GM18868 (cell line): ENCODE measurements at regions not wholly inside any gene's neighbourhood (a gene's known extent, or its start where the extent isn't known, plus 50 kb on each side); places are given as distances from the start of the nearest gene placed in this dataset.

Experiments
- ATAC-seq: cut with Tn5 transposase; IDR thresholded peaks from one replicate; pipeline ENCODE4 v1.9.1; 2021; ENCODE audit warnings: mild to moderate bottlenecking, moderate library complexity; ENCODE audit not compliant: unreplicated experiment

DNA sequence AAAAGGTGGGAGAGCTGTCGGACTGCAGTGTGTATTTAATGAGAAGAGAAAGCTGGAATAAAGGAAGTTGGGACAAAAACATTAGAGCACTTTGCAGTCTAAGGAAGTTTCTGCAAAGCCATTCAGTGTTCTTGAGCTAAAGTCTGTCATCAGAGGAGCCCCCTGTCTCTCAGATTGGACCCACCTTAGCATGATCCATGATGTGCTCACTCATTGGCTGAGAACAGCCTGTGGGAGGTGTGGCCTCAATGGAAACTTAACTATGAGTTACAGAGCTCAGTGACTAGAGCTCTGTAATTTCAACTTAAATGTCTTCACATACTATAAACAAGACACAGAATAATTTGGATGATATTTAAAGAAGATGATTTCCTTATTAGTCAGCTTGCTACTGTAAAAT, 437.0 kb downstream of the BTBD3 start:
- no peak for ATAC-seq

DNA sequence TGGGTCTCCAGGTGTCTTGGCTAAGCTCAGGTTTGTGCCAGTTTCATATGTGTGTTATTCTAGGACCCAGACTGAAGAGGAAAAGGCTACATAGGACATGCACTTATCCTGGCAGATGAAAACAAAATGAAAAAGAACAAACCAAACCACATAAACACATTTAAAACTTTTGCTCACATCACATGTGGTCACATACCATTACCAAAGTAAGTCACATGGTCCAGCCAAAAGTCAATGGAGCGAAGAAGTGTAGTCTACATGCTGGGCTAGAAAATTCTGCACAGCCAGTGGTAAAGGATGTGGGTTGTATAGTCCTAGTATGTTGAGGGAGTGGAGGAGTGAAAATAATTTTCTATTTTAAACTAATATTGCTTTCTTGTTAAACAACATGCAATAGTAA, 437.5 kb downstream of the BTBD3 start:
- ATAC-seq: no peak

GRCh38 chr20:12358006-12358654, 440.4 kb downstream of the BTBD3 start:
- ATAC-seq: no peak

GRCh38 chr20:12358655-12359009, 440.9 kb downstream of the BTBD3 start:
- ATAC-seq: no peak

DNA sequence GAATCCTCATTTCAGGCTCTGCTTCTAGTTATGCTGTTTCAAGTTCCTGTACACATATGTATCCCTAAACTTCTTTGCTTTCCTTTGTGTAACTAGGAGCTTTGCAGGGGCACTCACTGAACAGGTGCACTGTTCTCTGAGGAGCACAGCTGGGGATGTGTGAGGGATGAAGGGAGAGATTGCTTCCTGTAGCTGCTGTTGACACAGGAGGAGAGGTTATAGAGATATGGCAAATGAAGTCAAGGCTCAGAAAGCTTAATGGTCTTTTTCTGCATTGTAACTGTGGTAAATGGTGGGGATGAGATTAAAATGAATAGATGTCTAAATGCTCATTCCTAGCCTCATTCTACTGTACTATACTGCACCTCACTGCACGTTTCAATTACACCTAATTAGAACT, 454.3 kb downstream of the BTBD3 start:
- ATAC-seq: no peak

DNA sequence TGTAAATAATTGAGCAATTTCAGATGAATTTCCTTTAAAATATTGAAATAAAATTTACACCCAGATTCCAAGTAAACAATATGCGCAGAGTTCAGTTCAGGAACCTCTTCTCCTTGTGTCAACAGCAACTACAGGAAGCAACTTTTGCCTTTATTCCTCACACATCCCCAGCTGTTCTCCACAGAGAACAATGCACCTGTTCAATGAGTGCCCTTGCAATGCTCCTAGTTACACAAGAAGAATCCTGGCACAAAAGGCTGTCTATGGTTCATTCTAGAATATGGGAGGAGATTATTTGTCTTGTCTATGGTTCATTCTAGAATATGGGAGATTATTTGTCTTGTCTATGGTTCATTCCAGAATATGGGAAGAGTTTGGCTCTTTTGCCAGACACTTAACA, 454.9 kb downstream of the BTBD3 start:
- ATAC-seq: no peak

GRCh38 chr20:12375967-12376366, 458.3 kb downstream of the BTBD3 start:
- no peak for ATAC-seq

DNA sequence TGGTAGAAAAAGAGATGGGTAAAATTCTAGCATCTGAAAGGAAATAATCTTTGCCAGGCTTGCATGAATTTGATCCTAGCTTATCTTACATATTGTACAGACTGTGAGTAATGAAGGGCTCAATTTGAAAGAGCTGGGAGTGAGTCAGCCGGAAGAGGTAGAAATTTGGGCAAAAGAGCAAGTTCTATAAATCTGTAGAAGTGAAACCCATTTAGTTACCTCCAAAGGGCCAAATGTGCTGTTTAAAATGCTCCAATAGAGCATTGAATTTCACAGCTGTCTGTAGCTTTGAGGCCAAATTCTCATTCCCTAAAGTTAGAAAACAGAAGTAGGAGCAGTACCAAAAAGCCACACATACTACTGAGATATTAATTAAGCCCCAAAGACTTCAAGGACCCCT, 466.1 kb downstream of the BTBD3 start:
- ATAC-seq: no peak

GRCh38 chr20:12386821-12387220, 469.1 kb downstream of the BTBD3 start:
- no peak for ATAC-seq

DNA sequence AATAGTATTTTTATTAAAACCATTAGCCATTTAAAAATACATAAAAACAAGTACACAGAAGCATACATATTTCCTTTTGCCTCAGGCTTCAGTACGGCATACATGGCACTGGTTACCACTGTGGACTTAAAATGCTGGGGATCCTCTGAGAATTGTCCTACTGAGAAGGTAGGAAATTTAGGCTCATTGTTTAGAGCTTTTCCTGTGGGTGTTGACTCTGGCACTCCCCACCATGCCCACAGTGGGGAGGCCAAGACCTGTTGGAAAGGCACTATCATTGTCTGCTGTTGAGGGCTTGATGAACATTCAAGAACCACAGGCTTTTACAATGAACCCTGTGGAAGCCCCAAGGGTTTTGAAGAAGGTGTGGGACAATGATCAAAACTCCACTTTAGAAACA, 473.4 kb downstream of the BTBD3 start:
- no peak for ATAC-seq

DNA sequence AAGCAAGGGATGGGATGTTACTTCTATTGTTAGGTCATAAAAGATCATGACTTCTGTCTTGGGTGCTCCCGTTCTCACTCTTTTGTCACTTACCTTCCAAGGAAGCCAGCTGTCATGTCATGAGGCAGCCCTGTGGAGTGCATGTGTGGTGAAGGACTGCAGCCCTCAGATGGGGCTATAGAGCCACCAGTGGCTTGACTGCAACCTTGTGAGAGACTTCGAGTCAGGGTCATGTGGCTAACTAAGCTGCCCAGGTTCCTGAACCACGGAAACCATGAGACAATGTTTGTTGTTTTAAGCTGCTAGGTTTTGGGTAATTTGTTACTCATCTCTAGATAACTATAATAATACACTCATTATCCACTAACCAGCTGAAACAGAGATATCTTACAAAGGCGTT, 477.1 kb downstream of the BTBD3 start:
- ATAC-seq: no peak

DNA sequence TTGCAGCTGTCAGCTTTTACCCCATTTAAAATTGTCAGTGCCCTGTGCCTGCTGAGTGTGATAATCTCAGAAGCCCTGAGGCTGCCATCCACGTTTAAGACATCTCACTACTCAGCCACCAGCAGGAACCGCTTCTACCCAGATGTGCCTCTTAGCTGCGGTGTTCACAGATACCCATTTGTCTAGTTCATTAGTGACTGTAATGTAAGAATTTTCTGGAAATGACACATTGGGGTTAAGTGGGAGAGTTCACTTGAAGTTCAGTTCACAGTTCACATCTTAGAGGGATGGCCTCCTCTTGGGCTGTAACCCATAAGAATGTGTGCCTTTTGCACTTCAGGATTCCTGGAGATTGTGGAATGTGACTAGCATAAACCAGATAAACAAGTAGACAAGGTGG, 477.7 kb downstream of the BTBD3 start:
- ATAC-seq: no peak

DNA sequence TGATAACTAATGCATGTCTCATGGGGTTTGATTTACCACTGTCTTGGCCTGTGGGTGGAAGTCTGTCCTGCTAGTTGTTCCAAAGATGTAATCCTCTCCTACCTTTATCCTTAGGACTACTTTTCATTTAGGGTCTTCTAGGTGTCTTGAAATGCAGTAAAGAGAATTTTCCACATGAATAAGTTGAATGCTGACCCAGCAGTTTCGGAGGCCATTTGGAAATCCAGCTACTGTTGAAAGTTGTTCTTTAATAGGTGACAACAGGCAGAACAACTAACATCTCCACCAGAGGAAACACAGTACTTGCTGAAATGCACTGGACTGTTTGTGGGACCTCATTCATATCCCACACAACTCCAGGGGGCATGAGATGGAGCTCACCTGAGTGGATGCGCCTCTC, 478.1 kb downstream of the BTBD3 start:
- ATAC-seq: no peak

GRCh38 chr20:12399110-12399836, 481.6 kb downstream of the BTBD3 start:
- no peak for ATAC-seq

DNA sequence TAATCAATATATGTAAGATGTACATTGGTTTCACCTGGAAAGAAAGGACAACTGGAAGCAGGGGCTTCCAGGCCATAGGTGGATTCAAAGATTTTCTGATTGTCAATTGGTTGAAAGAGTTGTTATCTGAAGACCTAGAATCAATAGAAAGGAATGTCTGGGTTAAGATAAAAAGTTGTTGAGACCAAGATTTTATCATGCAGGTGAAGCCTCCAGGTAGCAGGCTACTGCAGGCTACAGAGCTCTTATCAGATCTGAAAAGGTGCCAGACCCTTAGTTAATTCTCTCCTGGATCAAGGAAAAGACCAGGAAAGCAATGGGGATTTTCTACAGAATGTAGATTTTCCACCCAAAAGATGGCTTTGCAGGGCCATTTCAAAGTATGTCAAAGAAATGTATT, 487.2 kb downstream of the BTBD3 start:
- no peak for ATAC-seq

DNA sequence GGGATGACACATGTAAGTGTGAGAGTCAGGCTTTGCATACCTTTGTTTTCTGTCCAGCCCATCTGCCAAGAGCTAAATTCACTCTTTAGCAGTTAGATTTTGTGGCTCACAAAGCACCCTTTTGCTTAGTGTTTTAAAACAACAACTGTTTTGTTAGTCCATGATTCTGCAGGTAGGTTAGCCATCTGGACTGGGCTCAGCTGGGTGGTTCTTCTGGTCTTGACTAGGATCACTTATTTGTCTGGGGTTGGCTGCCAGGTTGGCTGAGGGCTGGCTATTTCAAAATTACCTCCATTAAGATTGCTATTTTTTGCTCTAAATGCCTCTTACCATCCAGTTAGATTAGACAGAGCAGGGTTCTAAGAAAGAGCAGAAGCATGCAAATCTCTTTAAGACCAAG, 489.3 kb downstream of the BTBD3 start:
- ATAC-seq: no peak

DNA sequence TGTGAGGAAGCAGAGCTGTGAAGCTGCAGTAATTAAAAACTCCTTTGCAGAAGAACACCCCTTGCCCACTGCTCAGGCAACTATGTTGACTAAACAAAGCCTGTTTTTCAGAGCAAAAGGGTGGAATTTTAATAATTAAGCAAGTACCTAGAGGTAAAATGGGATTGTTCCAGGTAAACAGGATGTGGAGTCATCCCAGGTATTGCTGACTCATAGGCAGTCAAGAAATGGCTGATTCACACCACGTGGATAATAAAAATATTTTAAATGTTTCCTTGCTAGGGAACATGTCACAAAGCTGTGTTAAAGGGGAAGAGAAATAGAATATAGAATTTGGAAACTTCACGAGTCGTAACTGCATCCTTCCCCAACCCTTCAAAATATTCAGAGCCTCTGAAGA, 491.8 kb downstream of the BTBD3 start:
- ATAC-seq: no peak

DNA sequence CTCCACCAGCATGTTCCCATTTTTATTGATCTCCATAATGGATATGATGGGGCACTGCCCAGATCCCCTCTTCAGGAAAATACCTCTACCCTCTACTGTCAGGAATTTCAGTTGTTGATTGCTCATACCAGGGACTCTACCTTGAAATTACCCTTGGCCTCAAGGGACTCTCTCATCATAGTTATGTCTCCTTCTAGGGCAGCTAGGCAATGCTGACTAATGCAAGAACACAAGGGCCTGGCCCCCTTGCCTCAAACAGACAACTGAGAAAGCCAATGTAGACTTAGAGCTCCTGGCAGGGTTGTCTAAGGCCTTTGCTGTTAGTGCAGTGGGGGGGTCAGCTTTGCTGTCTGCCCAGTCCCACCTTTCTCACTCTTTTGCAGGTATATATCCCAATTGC, 493.1 kb downstream of the BTBD3 start:
- ATAC-seq: no peak

DNA sequence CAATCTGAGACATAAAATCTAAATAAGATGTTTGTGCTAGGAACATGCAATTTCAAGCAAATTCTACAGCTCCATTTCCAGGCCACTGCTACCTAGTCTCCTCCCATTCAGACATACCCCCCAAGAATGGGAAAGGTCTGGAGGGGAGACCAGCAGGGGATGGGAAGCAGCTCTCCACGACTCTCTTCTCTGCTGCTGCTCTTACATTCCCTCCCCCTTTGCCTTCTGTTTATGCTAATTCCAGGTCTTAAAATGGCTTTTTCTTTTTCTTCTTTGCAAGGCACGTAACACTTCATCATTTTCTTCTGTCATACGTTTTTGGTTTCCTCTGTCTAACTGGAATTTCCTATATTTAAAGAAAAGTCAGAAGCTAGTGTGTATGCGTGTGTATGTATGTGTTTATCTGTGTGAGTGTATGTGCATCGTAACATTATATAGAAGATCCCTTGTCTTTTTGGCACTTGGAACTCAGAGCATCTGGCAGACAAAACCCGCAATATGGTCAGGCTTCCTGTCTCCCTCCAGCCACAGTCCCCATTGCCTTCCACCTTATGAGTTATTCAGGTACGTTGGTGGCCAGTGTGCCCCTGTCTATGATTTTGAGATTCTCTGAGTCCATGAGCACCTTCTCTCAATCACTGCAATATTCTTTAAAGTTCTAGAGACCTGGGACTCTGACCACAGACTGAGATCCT, 493.7 kb downstream of the BTBD3 start:
- ATAC-seq: no peak

GRCh38 chr20:12413116-12413515, 495.4 kb downstream of the BTBD3 start:
- ATAC-seq: no peak

- ATAC-seq: no peak
Measured at GRCh38 chr20:12414446-12415274, 497.0 kb downstream of the BTBD3 start.
